WTC11 (cell line): ENCODE measurements at regions not wholly inside any gene's neighbourhood (a gene's known extent, or its start where the extent isn't known, plus 50 kb on each side); places are given as distances from the start of the nearest gene placed in this dataset.

Experiments used
- ATAC-seq: fragments of 200-7000 bp; cut with Tn5 transposase; 2 replicates; pipeline ENCODE4 v1.10.0; 2021; ENCODE audit warnings: mild to moderate bottlenecking, moderate library complexity
- CTCF ChIA-PET: fragments of 300-600 bp; sonication (Branson Sonifier 250); formaldehyde crosslinking; loops from one replicate; lab custom pipeline; 2021; ENCODE audit warnings: antibody characterized with exemption; lab: Charles Lee
- POLR2A ChIA-PET: fragments of 350-600 bp; sonication (Branson Sonifier 250); formaldehyde crosslinking; loops from one replicate; lab custom pipeline; 2021; ENCODE audit warnings: antibody characterized with exemption; lab: Charles Lee
- DNase-seq: peaks from one replicate; pipeline ENCODE4 v3.0.0; 2021; ENCODE audit warnings: low spot score
- H3K27ac Mint-ChIP-seq: 2 replicates; pipeline ENCODE4 v1.8.0; 2021; ENCODE audit warnings: mixed read lengths
- H3K27me3 Mint-ChIP-seq: 2 replicates; pipeline ENCODE4 v1.8.0; 2021; ENCODE audit warnings: low read depth, mild to moderate bottlenecking, moderate library complexity, mixed read lengths
- H3K36me3 Mint-ChIP-seq: 2 replicates; pipeline ENCODE4 v1.8.0; 2021; ENCODE audit warnings: mixed read lengths
- H3K4me1 Mint-ChIP-seq: 2 replicates; pipeline ENCODE4 v1.8.0; 2022; ENCODE audit warnings: mixed read lengths
- H3K4me3 Mint-ChIP-seq: 2 replicates; pipeline ENCODE4 v1.8.0; 2021; ENCODE audit warnings: mild to moderate bottlenecking, moderate library complexity, mixed read lengths
- H3K9me3 Mint-ChIP-seq: 2 replicates; pipeline ENCODE4 v1.8.0; 2021; ENCODE audit warnings: mixed read lengths
- EMX1 ChIP-seq: fragments of 250-450 bp; sonication (Bioruptor Pico); IDR thresholded peaks from 2 replicates; pipeline ENCODE4 v1.8.0; 2021; ENCODE audit warnings: mild to moderate bottlenecking
- FOXK1 ChIP-seq: sonication (generic); formaldehyde crosslinking; IDR thresholded peaks from 2 replicates; pipeline ENCODE4 v1.8.0; 2022; ENCODE audit warnings: mild to moderate bottlenecking, moderate library complexity, missing genetic modification reagents
- JUN ChIP-seq: sonication (generic); formaldehyde crosslinking; IDR thresholded peaks from 2 replicates; pipeline ENCODE4 v1.8.0; 2023; ENCODE audit warnings: mild to moderate bottlenecking, missing genetic modification reagents
- MYBL2 ChIP-seq: sonication (generic); formaldehyde crosslinking; IDR thresholded peaks from 2 replicates; pipeline ENCODE4 v1.8.1; 2023; ENCODE audit warnings: mild to moderate bottlenecking, moderate library complexity, missing genetic modification reagents
- OVOL2 ChIP-seq: fragments of 250-450 bp; sonication (Bioruptor Pico); IDR thresholded peaks from 2 replicates; pipeline ENCODE4 v1.9.0; 2021; ENCODE audit warnings: mild to moderate bottlenecking, borderline replicate concordance
- SMAD3 ChIP-seq: sonication (generic); formaldehyde crosslinking; IDR thresholded peaks from 2 replicates; pipeline ENCODE4 v1.8.0; 2022; ENCODE audit warnings: missing genetic modification reagents, mild to moderate bottlenecking, borderline replicate concordance
- SOX15 ChIP-seq: fragments of 250-450 bp; sonication (Bioruptor Pico); IDR thresholded peaks from 2 replicates; pipeline ENCODE4 v1.9.0; 2021; ENCODE audit warnings: mild to moderate bottlenecking
- ZNF219 ChIP-seq: sonication (generic); formaldehyde crosslinking; IDR thresholded peaks from 2 replicates; pipeline ENCODE4 v1.8.0; 2023; ENCODE audit warnings: missing genetic modification reagents, mild to moderate bottlenecking, borderline replicate concordance
- TF ChIP-seq, protein P1 (sequence below): sonication (generic); formaldehyde crosslinking; IDR thresholded peaks from 2 replicates; pipeline ENCODE4 v1.8.1; 2023; ENCODE audit warnings: mild to moderate bottlenecking, missing genetic modification reagents, moderate library complexity
- TF ChIP-seq, protein P2 (sequence below): sonication (generic); formaldehyde crosslinking; IDR thresholded peaks from 2 replicates; pipeline ENCODE4 v1.8.1; 2023; ENCODE audit warnings: mild to moderate bottlenecking, missing genetic modification reagents
- TF ChIP-seq, protein P3 (sequence below): sonication (generic); formaldehyde crosslinking; IDR thresholded peaks from 2 replicates; pipeline ENCODE4 v1.8.0; 2022; ENCODE audit warnings: mild to moderate bottlenecking, missing genetic modification reagents
- TF ChIP-seq, protein P4 (sequence below): fragments of 250-450 bp; sonication (Bioruptor Pico); conservative IDR thresholded peaks from 2 replicates; pipeline ENCODE4 v1.9.0; 2021; ENCODE audit warnings: mild to moderate bottlenecking
- TF ChIP-seq, protein P5 (sequence below): sonication (generic); formaldehyde crosslinking; IDR thresholded peaks from 2 replicates; pipeline ENCODE4 v1.8.1; 2023; ENCODE audit warnings: mild to moderate bottlenecking, missing genetic modification reagents, borderline replicate concordance
- TF ChIP-seq, protein P6 (sequence below): sonication (generic); formaldehyde crosslinking; IDR thresholded peaks from 2 replicates; pipeline ENCODE4 v1.8.1; 2022; ENCODE audit warnings: missing genetic modification reagents, borderline replicate concordance
- TF ChIP-seq, protein P7 (sequence below): sonication (generic); formaldehyde crosslinking; IDR thresholded peaks from 2 replicates; pipeline ENCODE4 v1.8.0; 2023; ENCODE audit warnings: missing genetic modification reagents, mild to moderate bottlenecking, borderline replicate concordance

DNA sequence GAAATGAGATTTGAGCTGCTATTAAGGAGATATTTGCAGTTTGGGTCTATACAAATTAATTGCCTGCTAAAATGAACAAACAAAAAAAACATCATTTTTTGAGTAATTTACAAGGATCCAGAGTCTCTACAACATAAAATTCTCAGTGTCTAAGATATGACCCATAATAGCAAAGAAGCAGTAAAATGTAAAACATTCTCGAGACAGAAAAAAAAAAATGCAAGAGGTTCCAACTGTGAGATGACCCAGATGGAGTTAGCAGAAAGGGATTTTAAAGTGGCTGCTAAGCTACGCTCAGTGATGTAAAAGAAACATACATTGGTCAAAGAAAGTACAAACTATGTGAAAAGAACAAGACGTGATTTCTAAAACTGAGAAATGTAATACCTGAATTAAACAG, 471.0 kb downstream of the SH2D4B start:
- peaks cover 5% of the 10 kb centered on the region; the same call in 1 of the 2 replicates for H3K4me1 Mint-ChIP-seq
- POLR2A ChIA-PET, result no interaction called here
- H3K27ac Mint-ChIP-seq, result no peak overlapping the region
- peaks cover 3% of the 10 kb centered on the region; the same call in 1 of the 2 replicates for H3K9me3 Mint-ChIP-seq
- H3K27me3 Mint-ChIP-seq, result no peaks in the 10 kb centered on the region
- no peak overlapping the region for H3K4me3 Mint-ChIP-seq
- no peaks in the 10 kb centered on the region for H3K36me3 Mint-ChIP-seq
- CTCF ChIA-PET, result interaction anchor here (1.1 to 2.9 kb wide), 2 partner anchors 10 to 346 kb away, joined by 4 to 17 read pairs; no protein-coding TSS in a partner anchor
- ATAC-seq, result no peak
- no peak for DNase-seq
- TF ChIP-seq, protein P1, sequence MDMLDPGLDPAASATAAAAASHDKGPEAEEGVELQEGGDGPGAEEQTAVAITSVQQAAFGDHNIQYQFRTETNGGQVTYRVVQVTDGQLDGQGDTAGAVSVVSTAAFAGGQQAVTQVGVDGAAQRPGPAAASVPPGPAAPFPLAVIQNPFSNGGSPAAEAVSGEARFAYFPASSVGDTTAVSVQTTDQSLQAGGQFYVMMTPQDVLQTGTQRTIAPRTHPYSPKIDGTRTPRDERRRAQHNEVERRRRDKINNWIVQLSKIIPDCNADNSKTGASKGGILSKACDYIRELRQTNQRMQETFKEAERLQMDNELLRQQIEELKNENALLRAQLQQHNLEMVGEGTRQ (CRISPR knock-in tag), result no peak
- TF ChIP-seq ZNF219 (CRISPR knock-in tag), result no peak
- TF ChIP-seq FOXK1 (CRISPR knock-in tag), result no peak
- TF ChIP-seq JUN, result no peak
- TF ChIP-seq, protein P2, sequence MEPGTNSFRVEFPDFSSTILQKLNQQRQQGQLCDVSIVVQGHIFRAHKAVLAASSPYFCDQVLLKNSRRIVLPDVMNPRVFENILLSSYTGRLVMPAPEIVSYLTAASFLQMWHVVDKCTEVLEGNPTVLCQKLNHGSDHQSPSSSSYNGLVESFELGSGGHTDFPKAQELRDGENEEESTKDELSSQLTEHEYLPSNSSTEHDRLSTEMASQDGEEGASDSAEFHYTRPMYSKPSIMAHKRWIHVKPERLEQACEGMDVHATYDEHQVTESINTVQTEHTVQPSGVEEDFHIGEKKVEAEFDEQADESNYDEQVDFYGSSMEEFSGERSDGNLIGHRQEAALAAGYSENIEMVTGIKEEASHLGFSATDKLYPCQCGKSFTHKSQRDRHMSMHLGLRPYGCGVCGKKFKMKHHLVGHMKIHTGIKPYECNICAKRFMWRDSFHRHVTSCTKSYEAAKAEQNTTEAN (CRISPR knock-in tag), result no peak
- TF ChIP-seq, protein P3, sequence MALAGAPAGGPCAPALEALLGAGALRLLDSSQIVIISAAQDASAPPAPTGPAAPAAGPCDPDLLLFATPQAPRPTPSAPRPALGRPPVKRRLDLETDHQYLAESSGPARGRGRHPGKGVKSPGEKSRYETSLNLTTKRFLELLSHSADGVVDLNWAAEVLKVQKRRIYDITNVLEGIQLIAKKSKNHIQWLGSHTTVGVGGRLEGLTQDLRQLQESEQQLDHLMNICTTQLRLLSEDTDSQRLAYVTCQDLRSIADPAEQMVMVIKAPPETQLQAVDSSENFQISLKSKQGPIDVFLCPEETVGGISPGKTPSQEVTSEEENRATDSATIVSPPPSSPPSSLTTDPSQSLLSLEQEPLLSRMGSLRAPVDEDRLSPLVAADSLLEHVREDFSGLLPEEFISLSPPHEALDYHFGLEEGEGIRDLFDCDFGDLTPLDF (CRISPR knock-in tag), result no peak
- no peak for TF ChIP-seq EMX1 (CRISPR knock-in tag)
- TF ChIP-seq, protein P4, sequence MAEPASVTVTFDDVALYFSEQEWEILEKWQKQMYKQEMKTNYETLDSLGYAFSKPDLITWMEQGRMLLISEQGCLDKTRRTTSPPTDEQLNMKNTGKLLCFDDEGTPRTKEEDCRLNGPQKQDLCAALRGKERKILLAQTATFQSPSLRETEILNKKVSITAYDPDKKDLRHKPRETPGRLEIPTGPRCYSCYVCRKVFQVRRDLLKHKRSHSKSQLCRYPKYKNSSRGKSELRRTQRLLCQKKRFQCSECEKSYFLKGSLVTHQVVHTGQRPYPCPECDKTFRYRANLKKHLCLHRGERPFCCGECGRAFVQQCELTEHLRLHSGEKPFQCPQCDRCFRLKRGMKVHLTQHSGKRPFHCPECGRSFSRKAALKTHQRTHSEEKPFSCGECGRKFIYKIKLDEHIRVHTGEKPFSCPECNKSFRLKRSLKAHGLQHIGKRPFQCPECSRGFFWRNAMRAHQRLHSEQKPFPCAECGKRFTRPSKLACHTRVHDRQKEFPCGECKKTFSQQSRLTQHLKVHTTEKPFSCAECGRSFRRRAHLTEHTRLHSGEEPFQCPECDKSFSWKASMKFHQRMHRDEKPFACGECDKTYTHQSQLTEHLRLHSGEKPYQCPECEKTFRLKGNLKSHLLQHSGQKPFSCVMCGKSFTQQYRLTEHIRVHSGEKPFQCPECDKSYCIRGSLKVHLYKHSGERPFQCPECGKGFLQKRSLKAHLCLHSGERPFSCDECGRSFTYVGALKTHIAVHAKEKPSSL (CRISPR knock-in tag), result no peak
- TF ChIP-seq, protein P5, sequence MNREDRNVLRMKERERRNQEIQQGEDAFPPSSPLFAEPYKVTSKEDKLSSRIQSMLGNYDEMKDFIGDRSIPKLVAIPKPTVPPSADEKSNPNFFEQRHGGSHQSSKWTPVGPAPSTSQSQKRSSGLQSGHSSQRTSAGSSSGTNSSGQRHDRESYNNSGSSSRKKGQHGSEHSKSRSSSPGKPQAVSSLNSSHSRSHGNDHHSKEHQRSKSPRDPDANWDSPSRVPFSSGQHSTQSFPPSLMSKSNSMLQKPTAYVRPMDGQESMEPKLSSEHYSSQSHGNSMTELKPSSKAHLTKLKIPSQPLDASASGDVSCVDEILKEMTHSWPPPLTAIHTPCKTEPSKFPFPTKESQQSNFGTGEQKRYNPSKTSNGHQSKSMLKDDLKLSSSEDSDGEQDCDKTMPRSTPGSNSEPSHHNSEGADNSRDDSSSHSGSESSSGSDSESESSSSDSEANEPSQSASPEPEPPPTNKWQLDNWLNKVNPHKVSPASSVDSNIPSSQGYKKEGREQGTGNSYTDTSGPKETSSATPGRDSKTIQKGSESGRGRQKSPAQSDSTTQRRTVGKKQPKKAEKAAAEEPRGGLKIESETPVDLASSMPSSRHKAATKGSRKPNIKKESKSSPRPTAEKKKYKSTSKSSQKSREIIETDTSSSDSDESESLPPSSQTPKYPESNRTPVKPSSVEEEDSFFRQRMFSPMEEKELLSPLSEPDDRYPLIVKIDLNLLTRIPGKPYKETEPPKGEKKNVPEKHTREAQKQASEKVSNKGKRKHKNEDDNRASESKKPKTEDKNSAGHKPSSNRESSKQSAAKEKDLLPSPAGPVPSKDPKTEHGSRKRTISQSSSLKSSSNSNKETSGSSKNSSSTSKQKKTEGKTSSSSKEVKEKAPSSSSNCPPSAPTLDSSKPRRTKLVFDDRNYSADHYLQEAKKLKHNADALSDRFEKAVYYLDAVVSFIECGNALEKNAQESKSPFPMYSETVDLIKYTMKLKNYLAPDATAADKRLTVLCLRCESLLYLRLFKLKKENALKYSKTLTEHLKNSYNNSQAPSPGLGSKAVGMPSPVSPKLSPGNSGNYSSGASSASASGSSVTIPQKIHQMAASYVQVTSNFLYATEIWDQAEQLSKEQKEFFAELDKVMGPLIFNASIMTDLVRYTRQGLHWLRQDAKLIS (CRISPR knock-in tag), result no peak
- TF ChIP-seq, protein P6, sequence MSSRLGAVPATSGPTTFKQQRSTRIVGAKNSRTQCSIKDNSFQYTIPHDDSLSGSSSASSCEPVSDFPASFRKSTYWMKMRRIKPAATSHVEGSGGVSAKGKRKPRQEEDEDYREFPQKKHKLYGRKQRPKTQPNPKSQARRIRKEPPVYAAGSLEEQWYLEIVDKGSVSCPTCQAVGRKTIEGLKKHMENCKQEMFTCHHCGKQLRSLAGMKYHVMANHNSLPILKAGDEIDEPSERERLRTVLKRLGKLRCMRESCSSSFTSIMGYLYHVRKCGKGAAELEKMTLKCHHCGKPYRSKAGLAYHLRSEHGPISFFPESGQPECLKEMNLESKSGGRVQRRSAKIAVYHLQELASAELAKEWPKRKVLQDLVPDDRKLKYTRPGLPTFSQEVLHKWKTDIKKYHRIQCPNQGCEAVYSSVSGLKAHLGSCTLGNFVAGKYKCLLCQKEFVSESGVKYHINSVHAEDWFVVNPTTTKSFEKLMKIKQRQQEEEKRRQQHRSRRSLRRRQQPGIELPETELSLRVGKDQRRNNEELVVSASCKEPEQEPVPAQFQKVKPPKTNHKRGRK (CRISPR knock-in tag), result no peak
- TF ChIP-seq MYBL2 (CRISPR knock-in tag), result no peak
- TF ChIP-seq, protein P7, sequence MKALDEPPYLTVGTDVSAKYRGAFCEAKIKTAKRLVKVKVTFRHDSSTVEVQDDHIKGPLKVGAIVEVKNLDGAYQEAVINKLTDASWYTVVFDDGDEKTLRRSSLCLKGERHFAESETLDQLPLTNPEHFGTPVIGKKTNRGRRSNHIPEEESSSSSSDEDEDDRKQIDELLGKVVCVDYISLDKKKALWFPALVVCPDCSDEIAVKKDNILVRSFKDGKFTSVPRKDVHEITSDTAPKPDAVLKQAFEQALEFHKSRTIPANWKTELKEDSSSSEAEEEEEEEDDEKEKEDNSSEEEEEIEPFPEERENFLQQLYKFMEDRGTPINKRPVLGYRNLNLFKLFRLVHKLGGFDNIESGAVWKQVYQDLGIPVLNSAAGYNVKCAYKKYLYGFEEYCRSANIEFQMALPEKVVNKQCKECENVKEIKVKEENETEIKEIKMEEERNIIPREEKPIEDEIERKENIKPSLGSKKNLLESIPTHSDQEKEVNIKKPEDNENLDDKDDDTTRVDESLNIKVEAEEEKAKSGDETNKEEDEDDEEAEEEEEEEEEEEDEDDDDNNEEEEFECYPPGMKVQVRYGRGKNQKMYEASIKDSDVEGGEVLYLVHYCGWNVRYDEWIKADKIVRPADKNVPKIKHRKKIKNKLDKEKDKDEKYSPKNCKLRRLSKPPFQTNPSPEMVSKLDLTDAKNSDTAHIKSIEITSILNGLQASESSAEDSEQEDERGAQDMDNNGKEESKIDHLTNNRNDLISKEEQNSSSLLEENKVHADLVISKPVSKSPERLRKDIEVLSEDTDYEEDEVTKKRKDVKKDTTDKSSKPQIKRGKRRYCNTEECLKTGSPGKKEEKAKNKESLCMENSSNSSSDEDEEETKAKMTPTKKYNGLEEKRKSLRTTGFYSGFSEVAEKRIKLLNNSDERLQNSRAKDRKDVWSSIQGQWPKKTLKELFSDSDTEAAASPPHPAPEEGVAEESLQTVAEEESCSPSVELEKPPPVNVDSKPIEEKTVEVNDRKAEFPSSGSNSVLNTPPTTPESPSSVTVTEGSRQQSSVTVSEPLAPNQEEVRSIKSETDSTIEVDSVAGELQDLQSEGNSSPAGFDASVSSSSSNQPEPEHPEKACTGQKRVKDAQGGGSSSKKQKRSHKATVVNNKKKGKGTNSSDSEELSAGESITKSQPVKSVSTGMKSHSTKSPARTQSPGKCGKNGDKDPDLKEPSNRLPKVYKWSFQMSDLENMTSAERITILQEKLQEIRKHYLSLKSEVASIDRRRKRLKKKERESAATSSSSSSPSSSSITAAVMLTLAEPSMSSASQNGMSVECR (CRISPR knock-in tag), result no peak
- no peak for TF ChIP-seq OVOL2 (CRISPR knock-in tag)
- no peak for TF ChIP-seq SOX15
- TF ChIP-seq SMAD3, result no peak
